Sigmoid colon (tissue), 6 donors: ENCODE measurements at regions not wholly inside any gene's neighbourhood (a gene's known extent, or its start where the extent isn't known, plus 50 kb on each side); places are given as distances from the start of the nearest gene placed in this dataset.

Experiments used
- DNase-seq: peaks from one replicate; pipeline ENCODE4 v3.0.0-alpha.2; 2019
- H3K27ac ChIP-seq, 4 donors: fragments of 200-600 bp; sonication (generic); one replicate each; pipeline ENCODE4 v1.5.1; 2016 to 2019; ENCODE audit warnings: mild to moderate bottlenecking in 1 of 4
- H3K27me3 ChIP-seq, 3 donors: fragments of 200-600 bp; sonication (generic); one replicate each; pipeline ENCODE4 v1.5.1; 2019; ENCODE audit warnings: mild to moderate bottlenecking in 1 of 3
- H3K36me3 ChIP-seq, 4 donors: fragments of 200-600 bp; sonication (generic); one replicate each; pipeline ENCODE4 v1.5.1; 2016 to 2019
- H3K4me1 ChIP-seq, 4 donors: fragments of 200-600 bp; sonication (generic); one replicate each; pipeline ENCODE4 v1.5.1; 2017 to 2019
- H3K4me3 ChIP-seq, 4 donors: fragments of 200-600 bp; sonication (generic); one replicate each; pipeline ENCODE4 v1.5.1; 2017 to 2019; ENCODE audit warnings: mild to moderate bottlenecking in 2 of 4, moderate library complexity in 1 of 4
- H3K9me3 ChIP-seq, 4 donors: fragments of 200-600 bp in 3 of 4; sonication (generic) in 3 of 4; one replicate each; pipeline versions ENCODE4 v1.5.1 to v1.6.1; 2013 to 2019
- CTCF ChIP-seq, 4 experiments: fragments of 450-650 bp in 3 of 4; fragments of 200-600 bp in 1 of 4; IDR thresholded peaks; one replicate each; pipeline ENCODE4 v1.5.1; 2016 to 2019; ENCODE audit warnings: antibody characterized with exemption in 4 of 4, mild to moderate bottlenecking in 3 of 4, moderate library complexity in 2 of 4
- EP300 ChIP-seq, 4 donors: sonication (generic); formaldehyde crosslinking; IDR thresholded peaks; one replicate each; pipeline ENCODE4 v1.6.1; 2017; ENCODE audit warnings: antibody characterized with exemption in 4 of 4
- POLR2A ChIP-seq, 2 donors: fragments of 450-650 bp; IDR thresholded peaks; one replicate each; pipeline ENCODE4 v1.6.1; 2016; ENCODE audit warnings: antibody characterized with exemption in 2 of 2, mild to moderate bottlenecking in 2 of 2, moderate library complexity in 2 of 2
- POLR2AphosphoS5 ChIP-seq, 4 donors: sonication (generic); formaldehyde crosslinking; IDR thresholded peaks; one replicate each; pipeline ENCODE4 v1.6.1; 2017; ENCODE audit warnings: antibody characterized with exemption in 4 of 4
- WGBS, 2 donors: extraction: QIAGEN DNeasy Blood & Tissue Kit; methylation state at CpG; one replicate each; pipeline ENCODE4 v1.1.7; 2013; 5-methylcytosine and 5-hydroxymethylcytosine counted together
- intact Hi-C: fragments of 100-400 bp; cut with DNase I; formaldehyde crosslinking; loops from one replicate; pipeline ENCODE4 v1.15.1; 2023
- donor health status: healthy with polysubstance abuse.
- donor health status: healthy.

- Histone ChIP-seq H3K9me3 (no peaks in the 10 kb centered on the region), H3K4me3 (no peak overlapping the region), H3K36me3 (no peaks in the 10 kb centered on the region), H3K27me3 (peaks cover 0 to 3% (median 0%) of the 10 kb centered on the region in 3 donors), H3K27ac (peak overlapping the region in 1 of 4 donors; percentile 56), H3K4me1 (peaks cover 0 to 19% (median 4%) of the 10 kb centered on the region in 4 donors)
- TF ChIP-seq POLR2A (IDR thresholded peaks at IDR 0.05) (no peak), POLR2AphosphoS5 (IDR thresholded peaks at IDR 0.05) (no peak), CTCF (IDR thresholded peaks at IDR 0.05) (no peak), EP300 (IDR thresholded peaks at IDR 0.05) (no peak)
- 71 to 87% methylated on average over 3 of the region's 3 CpGs for WGBS, 2 donors
- intact Hi-C loops: no loop called here
- DNase-seq: no peak
Observed at GRCh38 chrX:45400027-45400779, 199.5 kb upstream of the DIPK2B start.

GRCh38 chrX:45385757-45386156 lies 185.1 kb upstream of the DIPK2B start:
- WGBS, 2 donors: 86 to 93% methylated on average over 2 of the region's 2 CpGs
- Histone ChIP-seq H3K27ac (no peak overlapping the region), H3K36me3 (no peaks in the 10 kb centered on the region), H3K4me1 (no peaks in the 10 kb centered on the region), H3K27me3 (no peaks in the 10 kb centered on the region), H3K9me3 (no peaks in the 10 kb centered on the region), H3K4me3 (no peak overlapping the region)
- DNase-seq: no peak
- TF ChIP-seq CTCF (IDR thresholded peaks at IDR 0.05) (no peak), EP300 (IDR thresholded peaks at IDR 0.05) (no peak), POLR2AphosphoS5 (IDR thresholded peaks at IDR 0.05) (no peak), POLR2A (IDR thresholded peaks at IDR 0.05) (no peak)
- intact Hi-C loops: no loop called here

- intact Hi-C loops: no loop called here
- TF ChIP-seq EP300 (IDR thresholded peaks at IDR 0.05) (no peak), POLR2AphosphoS5 (IDR thresholded peaks at IDR 0.05) (no peak), POLR2A (IDR thresholded peaks at IDR 0.05) (no peak), CTCF (IDR thresholded peaks at IDR 0.05) (no peak)
- H3K9me3 ChIP-seq: no peaks in the 10 kb centered on the region
- H3K4me3 ChIP-seq: no peak overlapping the region
- no peak for DNase-seq
- H3K4me1 ChIP-seq: no peaks in the 10 kb centered on the region
- H3K27me3 ChIP-seq: no peaks in the 10 kb centered on the region
- no peaks in the 10 kb centered on the region for H3K36me3 ChIP-seq
- 97% methylated on average over 34 of the region's 34 CpGs for WGBS, 2 donors
- no peak overlapping the region for H3K27ac ChIP-seq
Observed at GRCh38 chrX:45381841-45382240, 181.2 kb upstream of the DIPK2B start.

DNA sequence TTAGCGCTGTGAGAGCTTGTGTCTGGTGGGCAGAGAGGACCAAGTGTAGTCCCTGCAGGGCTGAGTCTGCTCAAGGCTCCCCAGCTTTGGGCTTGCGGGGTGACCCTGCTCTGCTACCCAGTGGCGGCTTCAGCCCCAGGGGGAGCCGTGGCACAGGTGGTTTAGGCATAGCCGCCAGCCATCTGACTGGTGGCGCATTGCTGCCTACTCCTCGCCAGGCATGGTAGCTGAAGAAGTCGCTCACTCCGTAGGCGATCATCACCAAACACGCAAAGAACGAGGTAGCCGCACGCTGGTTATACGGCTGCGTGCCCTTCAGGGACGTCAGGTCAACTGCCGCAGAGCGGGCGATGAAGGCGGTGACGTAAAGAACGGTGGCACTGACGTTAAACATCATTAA lies 180.7 kb upstream of the DIPK2B start:
- H3K36me3 ChIP-seq: no peaks in the 10 kb centered on the region
- no peaks in the 10 kb centered on the region for H3K4me1 ChIP-seq
- intact Hi-C loops: no loop called here
- WGBS, 2 donors: 97 to 98% methylated on average over 24 of the region's 24 CpGs
- no peak for TF ChIP-seq EP300 (IDR thresholded peaks at IDR 0.05)
- no peak for TF ChIP-seq CTCF (IDR thresholded peaks at IDR 0.05)
- no peak for TF ChIP-seq POLR2A (IDR thresholded peaks at IDR 0.05)
- TF ChIP-seq POLR2AphosphoS5 (IDR thresholded peaks at IDR 0.05): no peak
- H3K27ac ChIP-seq: no peak overlapping the region
- no peak for DNase-seq
- no peaks in the 10 kb centered on the region for H3K27me3 ChIP-seq
- no peaks in the 10 kb centered on the region for H3K9me3 ChIP-seq
- no peak overlapping the region for H3K4me3 ChIP-seq

GRCh38 chrX:45379236-45379635 lies 178.6 kb upstream of the DIPK2B start:
- no peak overlapping the region for H3K4me3 ChIP-seq
- H3K27me3 ChIP-seq: no peaks in the 10 kb centered on the region
- intact Hi-C loops: no loop called here
- DNase-seq: no peak
- H3K27ac ChIP-seq: no peak overlapping the region
- no peaks in the 10 kb centered on the region for H3K36me3 ChIP-seq
- TF ChIP-seq CTCF (IDR thresholded peaks at IDR 0.05): no peak
- no peak for TF ChIP-seq POLR2AphosphoS5 (IDR thresholded peaks at IDR 0.05)
- TF ChIP-seq POLR2A (IDR thresholded peaks at IDR 0.05): no peak
- no peak for TF ChIP-seq EP300 (IDR thresholded peaks at IDR 0.05)
- no peaks in the 10 kb centered on the region for H3K9me3 ChIP-seq
- H3K4me1 ChIP-seq: no peaks in the 10 kb centered on the region
